ENCODE measurements at regions not wholly inside any gene's neighbourhood (a gene's known extent, or its start where the extent isn't known, plus 50 kb on each side); places are given as distances from the start of the nearest gene placed in this dataset.
A peak's percentile ranks its signal among the peaks of the same experiment; 100 is the strongest.
"Not testable (repeated sequence)": the region's sequence is repeated elsewhere in the genome, so short reads cannot be mapped to it uniquely, and the experiment has no call there.

DNA sequence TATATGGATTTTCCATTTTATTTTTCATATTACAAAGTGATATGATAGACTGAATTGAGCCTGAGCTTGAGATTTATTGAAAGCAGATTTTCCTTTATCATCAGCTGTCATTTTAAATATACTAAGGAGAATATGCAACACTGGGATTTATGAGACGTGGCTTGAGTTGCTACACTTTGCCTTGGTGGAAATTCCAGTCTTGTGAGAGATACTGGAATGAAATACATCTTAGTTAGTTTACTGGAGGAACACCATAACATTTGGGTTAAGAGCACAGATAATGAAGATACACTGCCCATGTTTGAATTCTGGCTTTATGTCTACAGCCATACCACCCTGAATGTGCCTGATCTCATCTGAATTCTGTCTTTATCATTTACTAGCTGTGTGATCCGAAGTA lies 86.5 kb upstream of the IFNGR1 start:
- DNase-seq, result no peak

DNA sequence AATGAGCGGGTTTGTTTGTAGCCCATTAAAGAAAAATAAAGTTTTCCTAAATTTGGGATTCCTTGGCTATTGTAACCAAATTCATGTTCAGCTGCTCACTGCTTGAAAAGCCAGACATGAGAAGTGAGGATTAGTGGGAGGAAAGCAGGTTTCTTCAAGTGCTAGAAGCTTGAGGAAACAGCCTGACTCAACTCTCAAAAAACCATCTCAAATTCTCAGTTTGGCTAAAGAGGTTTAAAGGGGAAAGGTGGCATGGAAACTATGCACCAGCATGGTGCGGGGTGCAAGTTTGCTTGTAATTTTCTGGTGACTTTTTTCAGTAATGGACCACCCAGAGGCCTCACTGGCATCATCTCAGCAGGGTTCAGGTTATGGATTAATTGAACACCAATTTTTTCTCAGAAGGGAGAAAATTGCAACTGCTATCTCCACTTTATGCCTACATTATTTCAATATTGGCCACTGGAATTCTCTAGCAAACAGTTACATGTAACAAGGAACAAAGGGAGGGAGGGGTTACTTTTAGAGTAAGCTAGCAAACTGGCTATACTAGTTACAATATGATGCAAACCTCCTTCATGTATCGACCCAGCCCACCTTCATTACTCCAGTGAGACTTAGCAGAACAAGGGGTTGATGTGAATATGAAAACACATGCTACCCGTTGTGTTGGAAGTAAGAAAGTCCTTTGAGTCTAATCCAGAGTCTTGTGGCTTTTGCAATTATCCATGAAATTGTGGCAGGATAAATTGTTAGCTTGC lies 85.0 kb upstream of the IFNGR1 start:
- DNase-seq, result no peak

GRCh38 chr6:137303441-137303840 lies 84.3 kb upstream of the IFNGR1 start:
- DNase-seq, result no peak

GRCh38 chr6:137299681-137300080 lies 80.5 kb upstream of the IFNGR1 start:
- no peak for DNase-seq

GRCh38 chr6:137297887-137298286 lies 78.7 kb upstream of the IFNGR1 start:
- no peak for DNase-seq

- not testable (repeated sequence) for DNase-seq
Observed at GRCh38 chr6:137292326-137292725, 73.1 kb upstream of the IFNGR1 start.

DNA sequence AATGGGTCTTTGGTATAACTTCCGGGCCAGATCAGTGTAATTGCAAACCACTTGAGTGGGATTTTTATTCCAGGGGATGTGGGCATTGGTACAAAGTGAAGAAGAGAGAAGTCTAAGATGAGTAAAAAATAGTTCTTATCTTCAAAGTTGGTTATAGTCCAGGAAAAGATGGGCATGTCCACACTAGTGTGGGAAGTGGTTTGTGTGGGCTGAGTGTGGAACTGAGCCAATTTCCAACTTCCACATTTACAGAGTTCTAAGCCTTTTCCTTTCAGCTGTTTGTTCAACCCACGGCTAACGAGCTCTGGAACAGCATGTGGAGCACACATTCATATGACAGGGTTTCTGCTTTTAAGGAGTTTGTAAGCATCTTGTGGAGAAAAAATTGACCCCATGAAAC lies 72.3 kb upstream of the IFNGR1 start:
- peak; percentile 39 for DNase-seq

DNA sequence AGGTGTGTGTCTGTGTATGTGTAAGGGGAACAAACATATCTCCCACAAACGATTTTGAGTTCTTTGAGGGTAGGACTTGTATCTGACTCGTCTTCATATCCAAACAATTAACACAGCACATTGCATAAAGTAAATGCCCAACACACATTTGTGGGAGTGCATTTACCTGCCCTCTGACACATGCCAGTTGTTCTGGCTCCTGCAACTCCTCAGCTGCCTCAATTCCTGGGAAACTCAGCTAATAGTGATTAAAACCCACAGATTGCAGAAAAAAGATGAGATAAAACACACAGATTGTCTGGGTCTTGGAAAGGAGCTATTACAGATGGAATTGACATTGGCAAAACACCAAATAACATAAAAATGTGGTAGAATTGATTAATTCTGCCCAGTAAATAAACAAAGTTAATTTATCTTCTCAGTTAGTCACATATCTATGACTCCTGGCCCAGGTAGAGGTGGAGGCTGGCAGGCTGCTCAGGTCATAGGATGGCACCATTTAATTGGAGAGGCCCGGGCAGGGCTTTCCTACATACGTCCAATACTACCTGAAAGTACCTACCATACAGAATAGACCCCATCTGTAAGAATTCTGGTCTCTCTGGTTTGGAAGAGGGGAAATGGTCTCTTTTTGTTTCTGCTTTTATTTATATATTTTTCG lies 71.5 kb upstream of the IFNGR1 start:
- DNase-seq, result peak; percentile 19

GRCh38 chr6:137286916-137287315 lies 67.7 kb upstream of the IFNGR1 start:
- DNase-seq, result no peak

DNA sequence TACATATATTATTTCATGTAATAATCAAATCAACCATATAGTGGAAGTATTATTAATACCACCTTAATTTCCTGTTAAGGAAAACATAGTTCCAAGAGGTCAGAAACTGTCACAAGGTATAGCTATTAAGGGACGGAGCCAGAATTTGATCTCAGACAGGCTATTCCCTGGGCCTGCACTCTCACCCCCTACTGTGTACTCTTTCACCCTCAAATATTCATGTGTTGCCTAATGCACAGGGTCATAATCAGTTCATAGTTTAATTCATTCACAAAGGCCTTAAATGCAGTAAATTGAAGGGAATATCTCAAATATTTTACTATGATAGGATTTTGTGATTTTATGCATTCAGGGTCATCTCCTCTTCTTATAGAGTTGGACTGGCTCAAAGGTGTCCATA lies 67.2 kb upstream of the IFNGR1 start:
- no peak for DNase-seq

GRCh38 chr6:137284811-137285110 lies 65.6 kb upstream of the IFNGR1 start:
- no peak for DNase-seq

DNA sequence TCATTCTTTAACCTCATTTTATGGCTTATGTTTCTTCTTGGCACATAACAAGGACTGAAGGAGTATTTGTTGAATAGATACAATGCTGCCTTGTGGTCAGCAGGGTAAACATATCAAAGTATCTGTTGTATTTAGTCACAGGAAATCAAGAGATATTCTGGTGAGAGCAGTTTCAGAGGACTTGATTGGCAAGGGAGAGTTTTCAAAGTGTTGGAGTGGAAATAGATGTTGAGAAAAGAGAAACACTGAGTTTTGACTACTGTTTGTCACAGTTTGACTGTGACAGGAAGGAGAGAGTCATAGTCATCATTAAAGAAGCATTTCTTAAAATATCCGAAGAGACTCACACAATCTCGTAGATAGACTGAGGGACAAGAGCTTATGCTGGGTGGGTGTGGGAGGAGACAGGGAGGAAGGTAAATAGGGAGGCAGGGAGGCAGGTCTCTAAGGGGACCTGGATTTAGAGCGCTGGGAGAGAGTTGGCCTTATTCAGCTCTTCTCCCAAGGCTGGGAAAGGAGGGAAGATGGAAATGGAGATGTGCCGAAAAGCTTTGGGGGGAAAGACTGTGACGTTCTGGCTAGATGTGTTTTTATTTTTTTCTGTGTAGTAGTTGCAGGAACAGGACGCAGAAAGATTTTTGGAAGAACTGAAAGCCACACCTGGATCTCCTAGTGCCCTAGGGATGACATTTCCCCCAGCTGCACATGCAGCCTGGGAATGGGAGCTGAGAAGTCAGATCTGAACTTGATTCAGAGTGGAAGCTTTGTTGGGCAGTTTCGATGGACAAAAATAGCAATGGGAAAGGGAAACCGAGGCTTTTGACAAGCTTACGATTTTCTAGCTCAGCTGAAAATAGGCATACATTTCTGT lies 65.0 kb upstream of the IFNGR1 start:
- DNase-seq, result peak; percentile 67

DNA sequence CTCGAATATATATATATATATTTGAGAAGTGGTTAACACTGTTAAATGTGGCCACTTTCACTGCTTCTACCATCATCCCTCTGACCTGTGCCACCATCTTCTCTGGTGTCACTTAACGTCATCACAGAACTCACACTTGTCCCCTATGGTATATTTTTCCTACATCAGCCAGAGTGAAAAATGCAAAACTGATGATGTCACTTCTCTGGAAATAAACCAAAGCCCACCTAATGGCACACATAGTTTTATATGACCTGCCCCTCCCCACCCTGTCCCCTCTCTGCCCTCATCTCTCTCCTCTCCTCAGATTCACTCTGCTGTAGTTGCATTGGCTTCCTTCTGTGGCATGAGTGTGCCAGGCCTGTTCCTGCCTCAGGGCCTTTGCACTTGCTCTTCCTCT lies 63.9 kb upstream of the IFNGR1 start:
- DNase-seq, result no peak

GRCh38 chr6:137282254-137282653 lies 63.1 kb upstream of the IFNGR1 start:
- DNase-seq, result no peak

GRCh38 chr6:137279279-137279678 lies 60.1 kb upstream of the IFNGR1 start:
- not testable (repeated sequence) for DNase-seq

DNA sequence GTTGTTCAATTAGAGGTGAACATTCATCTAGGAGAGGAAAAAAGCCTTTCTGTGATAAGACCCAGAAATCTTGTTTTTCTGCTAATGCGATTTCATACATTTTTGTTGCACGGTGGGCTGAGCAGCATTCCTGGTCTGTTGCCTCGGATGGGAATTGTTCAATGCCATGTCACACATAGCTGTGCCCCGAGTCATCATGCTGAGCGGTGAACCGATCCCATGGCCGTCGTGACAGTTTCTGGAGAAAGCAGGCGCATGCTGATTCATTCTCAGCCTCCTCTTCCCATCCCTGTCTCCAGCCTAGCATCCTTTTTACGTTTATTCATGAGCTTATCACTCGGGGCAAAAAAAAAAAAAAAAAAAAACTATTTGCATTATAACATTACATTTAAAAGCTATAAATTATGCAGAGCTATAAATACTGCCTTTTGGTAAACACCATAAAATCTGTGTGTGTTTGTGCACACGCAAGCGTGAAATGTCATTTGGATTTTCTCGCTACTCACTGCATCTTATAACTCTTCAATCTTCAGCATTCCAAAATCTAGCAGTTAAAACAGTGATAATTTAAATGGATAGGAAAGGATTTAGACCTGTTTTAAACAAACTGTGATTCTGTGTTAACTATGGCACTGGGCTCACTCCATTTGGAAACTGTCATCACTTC lies 58.9 kb upstream of the IFNGR1 start:
- peak; percentile 88 for DNase-seq

- peak; percentile 30 for DNase-seq
Observed at GRCh38 chr6:137272403-137272802, 53.2 kb upstream of the IFNGR1 start.

- DNase-seq, result peak; percentile 65
Observed at GRCh38 chr6:137271245-137272183, 52.3 kb upstream of the IFNGR1 start.

DNA sequence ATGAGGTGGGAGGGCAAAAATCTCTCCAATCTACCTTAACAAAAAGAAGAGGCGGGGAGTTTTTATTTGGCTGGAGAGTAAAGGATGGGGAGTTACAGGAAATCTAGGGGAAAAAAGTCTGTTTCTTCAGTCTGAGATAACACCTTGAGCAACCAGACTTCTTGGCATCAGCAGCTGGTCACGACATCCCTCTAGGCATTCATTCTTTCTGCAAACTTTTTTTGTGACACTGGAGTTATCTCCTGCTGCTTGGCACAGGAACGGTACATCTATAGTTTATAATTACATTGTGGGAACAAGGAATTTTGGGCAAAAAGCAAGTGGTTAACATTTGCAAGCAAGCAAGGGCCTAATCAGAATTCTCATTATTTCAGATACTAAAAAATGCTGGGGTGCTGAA lies 50.6 kb upstream of the IFNGR1 start:
- DNase-seq, result no peak

DNA sequence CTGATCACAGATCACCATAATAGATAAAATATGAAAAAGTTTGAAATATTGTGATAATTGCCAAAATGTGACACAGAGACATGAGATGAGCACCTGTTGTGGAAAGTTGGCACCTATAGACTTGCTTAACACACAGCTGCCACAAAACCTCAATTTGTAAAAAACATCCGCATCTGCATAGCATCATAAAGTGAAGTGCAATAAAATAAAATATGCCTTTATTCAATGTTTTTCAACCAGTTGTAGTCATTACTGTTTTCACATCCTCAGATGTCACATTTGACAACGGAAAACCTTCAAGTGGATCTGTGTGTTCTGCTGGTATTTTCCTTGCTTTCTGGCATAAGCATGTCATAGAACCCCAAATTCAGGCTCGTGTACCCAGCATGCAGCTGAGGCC lies 50.2 kb upstream of the IFNGR1 start:
- no peak for DNase-seq
